H9 (cell line): ENCODE measurements at regions not wholly inside any gene's neighbourhood (a gene's known extent, or its start where the extent isn't known, plus 50 kb on each side); places are given as distances from the start of the nearest gene placed in this dataset.

Experiments
- DNase-seq: peaks from one replicate; pipeline ENCODE4 v3.0.0-alpha.2; 2017
- H2AFZ ChIP-seq: one replicate; pipeline ENCODE4 v1.6.1; 2013; ENCODE audit warnings: mild to moderate bottlenecking, low read length, control low read depth, moderate library complexity
- H2AK5ac ChIP-seq: 2 replicates; pipeline ENCODE4 v1.6.1; 2013; ENCODE audit warnings: low read length, control low read depth, mixed read lengths; ENCODE audit not compliant: insufficient read length
- H2BK120ac ChIP-seq: one replicate; pipeline ENCODE4 v1.6.1; 2013; ENCODE audit warnings: low read depth, mild to moderate bottlenecking, low read length, control low read depth, inconsistent platforms; ENCODE audit not compliant: poor library complexity, severe bottlenecking
- H2BK12ac ChIP-seq: 2 replicates; pipeline ENCODE4 v1.6.1; 2013; ENCODE audit warnings: low read length, control low read depth, mixed read lengths, low read depth; ENCODE audit not compliant: insufficient read length
- H2BK15ac ChIP-seq: 2 replicates; pipeline ENCODE4 v1.6.1; 2013; ENCODE audit warnings: low read depth, low read length, control low read depth
- H2BK20ac ChIP-seq: one replicate; pipeline ENCODE4 v1.6.1; 2013; ENCODE audit warnings: low read depth, mild to moderate bottlenecking, low read length, control low read depth, inconsistent platforms; ENCODE audit not compliant: poor library complexity, severe bottlenecking
- H2BK5ac ChIP-seq: 2 replicates; pipeline ENCODE4 v1.6.1; 2013; ENCODE audit warnings: low read length, control low read depth, mixed read lengths; ENCODE audit not compliant: insufficient read length
- H3K14ac ChIP-seq: 2 replicates; pipeline ENCODE4 v1.6.1; 2013; ENCODE audit warnings: low read length, control low read depth; ENCODE audit not compliant: insufficient read depth
- H3K18ac ChIP-seq: 2 replicates; pipeline ENCODE4 v1.6.1; 2013; ENCODE audit warnings: low read depth, mild to moderate bottlenecking, mixed read lengths, low read length, control low read depth; ENCODE audit not compliant: insufficient read length
- H3K23ac ChIP-seq: 2 replicates; pipeline ENCODE4 v1.6.1; 2013; ENCODE audit warnings: low read length, control low read depth, mixed read lengths, low read depth; ENCODE audit not compliant: insufficient read length
- H3K23me2 ChIP-seq: 2 replicates; pipeline ENCODE4 v1.6.1; 2013; ENCODE audit warnings: low read depth, mild to moderate bottlenecking, mixed read lengths, low read length, control low read depth; ENCODE audit not compliant: insufficient read length, poor library complexity, severe bottlenecking
- H3K27ac ChIP-seq: 2 replicates; pipeline ENCODE4 v1.5.1; 2013; ENCODE audit warnings: low read length, control low read depth, mixed read lengths, low read depth; ENCODE audit not compliant: insufficient read length
- H3K27me3 ChIP-seq: 2 replicates; pipeline ENCODE4 v1.6.1; 2013; ENCODE audit warnings: low read length, control low read depth, inconsistent platforms; ENCODE audit not compliant: insufficient read depth
- H3K4ac ChIP-seq: 2 replicates; pipeline ENCODE4 v1.6.1; 2013; ENCODE audit warnings: low read depth, mild to moderate bottlenecking, control low read depth, inconsistent platforms, low read length, moderate library complexity
- H3K4me1 ChIP-seq: 2 replicates; pipeline ENCODE4 v1.6.1; 2013; ENCODE audit warnings: low read length, control low read depth, inconsistent platforms; ENCODE audit not compliant: insufficient read depth
- H3K4me2 ChIP-seq: 2 replicates; pipeline ENCODE4 v1.6.1; 2013; ENCODE audit warnings: low read length, control low read depth, mixed read lengths; ENCODE audit not compliant: insufficient read length, insufficient read depth
- H3K56ac ChIP-seq: 2 replicates; pipeline ENCODE4 v1.6.1; 2013; ENCODE audit warnings: low read depth, mild to moderate bottlenecking, mixed read lengths, low read length, control low read depth; ENCODE audit not compliant: insufficient read length
- H3K79me1 ChIP-seq: 2 replicates; pipeline ENCODE4 v1.6.1; 2013; ENCODE audit warnings: low read depth, mild to moderate bottlenecking, moderate library complexity, low read length, control low read depth, inconsistent platforms; ENCODE audit not compliant: insufficient read depth, poor library complexity, severe bottlenecking
- H3K79me2 ChIP-seq: 2 replicates; pipeline ENCODE4 v1.6.1; 2013; ENCODE audit warnings: low read length, control low read depth, inconsistent platforms; ENCODE audit not compliant: insufficient read depth
- H3K9ac ChIP-seq: 2 replicates; pipeline ENCODE4 v1.6.1; 2013; ENCODE audit warnings: low read length, control low read depth, mixed read lengths; ENCODE audit not compliant: insufficient read length; ENCODE audit errors: extremely low read depth
- H3K9me3 ChIP-seq: one replicate; pipeline ENCODE4 v1.6.1; 2013; ENCODE audit warnings: low read depth, low read length, inconsistent platforms; ENCODE audit not compliant: control insufficient read depth
- H3T11ph ChIP-seq: one replicate; pipeline ENCODE4 v1.6.1; 2013; ENCODE audit warnings: mild to moderate bottlenecking, low read length, control low read depth, inconsistent platforms
- H4K20me1 ChIP-seq: one replicate; pipeline ENCODE4 v1.6.1; 2013; ENCODE audit not compliant: control insufficient read depth, insufficient read length, insufficient read depth
- H4K5ac ChIP-seq: 2 replicates; pipeline ENCODE4 v1.6.1; 2013; ENCODE audit warnings: low read depth, mild to moderate bottlenecking, mixed read lengths, low read length, control low read depth; ENCODE audit not compliant: insufficient read length
- H4K8ac ChIP-seq: replicated peaks from 2 replicates; pipeline ENCODE4 v1.6.1; 2013; ENCODE audit warnings: low read length, control low read depth, mixed read lengths, low read depth; ENCODE audit not compliant: insufficient read length
- H4K91ac ChIP-seq: 2 replicates; pipeline ENCODE4 v1.6.1; 2013; ENCODE audit warnings: low read depth, mild to moderate bottlenecking, moderate library complexity, mixed read lengths, low read length, control low read depth; ENCODE audit not compliant: insufficient read length
- H3K27ac Mint-ChIP-seq, 3 experiments: 2 replicates in 2 of 3; 3 replicates in 1 of 3; pipeline ENCODE4 v1.8.0; 2020 to 2021; ENCODE audit warnings: mixed read lengths in 3 of 3, mild to moderate bottlenecking in 1 of 3, moderate library complexity in 1 of 3
- H3K27me3 Mint-ChIP-seq: 2 replicates; pipeline ENCODE4 v1.8.0; 2021; ENCODE audit warnings: low read depth, mild to moderate bottlenecking, moderate library complexity, mixed read lengths
- H3K36me3 Mint-ChIP-seq, 3 experiments: 2 replicates in 2 of 3; 3 replicates in 1 of 3; pipeline ENCODE4 v1.8.0; 2020 to 2021; ENCODE audit warnings: low read depth in 3 of 3, mixed read lengths in 3 of 3; ENCODE audit not compliant: insufficient read depth in 1 of 3
- H3K4me1 Mint-ChIP-seq, 2 experiments: 2 replicates each; pipeline ENCODE4 v1.8.0; 2020; ENCODE audit warnings: mixed read lengths in 2 of 2
- H3K4me3 Mint-ChIP-seq, 2 experiments: 2 replicates in 1 of 2; 3 replicates in 1 of 2; pipeline ENCODE4 v1.8.0; 2020 to 2021; ENCODE audit warnings: mild to moderate bottlenecking in 2 of 2, mixed read lengths in 2 of 2, moderate library complexity in 1 of 2
- H3K9me3 Mint-ChIP-seq, 2 experiments: 2 replicates in 1 of 2; 3 replicates in 1 of 2; pipeline ENCODE4 v1.8.0; 2020; ENCODE audit warnings: mild to moderate bottlenecking in 2 of 2, mixed read lengths in 2 of 2, moderate library complexity in 1 of 2
- CTCF ChIP-seq: fragments of 200-600 bp; sonication (generic); conservative IDR thresholded peaks from 3 replicates; pipeline ENCODE4 v1.8.0; 2021; ENCODE audit warnings: antibody characterized with exemption, mild to moderate bottlenecking
- WGBS: extraction: QIAGEN DNeasy Blood & Tissue Kit; methylation state at CpG from one replicate; pipeline ENCODE4 v1.1.7; 2013; ENCODE audit warnings: missing lambda C conversion rate, low lambda C conversion rate, mixed read lengths; ENCODE audit not compliant: insufficient read length; ENCODE audit errors: extremely low coverage; 5-methylcytosine and 5-hydroxymethylcytosine counted together

GRCh38 chr7:69190763-69191162 is 407.5 kb upstream of the AUTS2 start:
- Histone ChIP-seq H2AK5ac (no peak overlapping the region), H4K20me1 (no peaks in the 10 kb centered on the region), H2BK20ac (no peak overlapping the region), H3K14ac (no peak overlapping the region), H3K79me1 (no peaks in the 10 kb centered on the region), H3K9ac (no peak overlapping the region), H3K23me2 (no peaks in the 10 kb centered on the region), H2BK12ac (no peak overlapping the region), H3K27me3 (no peaks in the 10 kb centered on the region), H3K79me2 (no peaks in the 10 kb centered on the region), H2BK15ac (no peak overlapping the region), H3K56ac (no peak overlapping the region), H3K9me3 (no peaks in the 10 kb centered on the region), H3K18ac (no peak overlapping the region), H3K4me1 (no peaks in the 10 kb centered on the region), H2AFZ (no peak overlapping the region), H4K5ac (no peak overlapping the region), H3K4me2 (no peak overlapping the region), H4K91ac (no peak overlapping the region), H3K27ac (no peak overlapping the region), H2BK5ac (no peak overlapping the region), H3K23ac (no peak overlapping the region), H3T11ph (no peak overlapping the region), H4K8ac (no peak overlapping the region), H3K4ac (no peak overlapping the region), H2BK120ac (no peak overlapping the region)
- H3K9me3 Mint-ChIP-seq: peaks cover 0 to 3% of the 10 kb centered on the region in 2 experiments; a peak in 2 of 5 replicates
- H3K4me3 Mint-ChIP-seq: no peak overlapping the region
- H3K27me3 Mint-ChIP-seq: peaks cover 3% of the 10 kb centered on the region
- no peak overlapping the region for H3K27ac Mint-ChIP-seq
- WGBS: no CpG with 5 or more reads among the region's 2 CpGs
- H3K4me1 Mint-ChIP-seq: no peaks in the 10 kb centered on the region
- no peak for TF ChIP-seq CTCF
- no peak for DNase-seq
- H3K36me3 Mint-ChIP-seq: no peaks in the 10 kb centered on the region; a peak in 1 of 7 replicates
